Nephron progenitor cell (in vitro differentiated cells): ENCODE measurements at regions not wholly inside any gene's neighbourhood (a gene's known extent, or its start where the extent isn't known, plus 50 kb on each side); places are given as distances from the start of the nearest gene placed in this dataset.

Source experiments
- DNase-seq: peaks from one replicate; pipeline ENCODE4 v3.0.0; 2021
- H3K27ac Mint-ChIP-seq: 2 replicates; pipeline ENCODE4 v1.8.0; 2021; ENCODE audit warnings: mild to moderate bottlenecking, moderate library complexity, mixed read lengths
- H3K27me3 Mint-ChIP-seq: 2 replicates; pipeline ENCODE4 v1.8.0; 2021; ENCODE audit warnings: mild to moderate bottlenecking, low read depth, mixed read lengths; ENCODE audit not compliant: poor library complexity
- H3K36me3 Mint-ChIP-seq: 2 replicates; pipeline ENCODE4 v1.8.0; 2021; ENCODE audit warnings: low read depth, mixed read lengths
- H3K4me1 Mint-ChIP-seq: 2 replicates; pipeline ENCODE4 v1.8.0; 2021; ENCODE audit warnings: mixed read lengths
- H3K4me3 Mint-ChIP-seq: 2 replicates; pipeline ENCODE4 v1.8.0; 2021; ENCODE audit warnings: mild to moderate bottlenecking, moderate library complexity, mixed read lengths
- H3K9me3 Mint-ChIP-seq: 2 replicates; pipeline ENCODE4 v1.8.0; 2021; ENCODE audit warnings: mild to moderate bottlenecking, moderate library complexity, mixed read lengths
- TF ChIP-seq, protein P1 (sequence below): fragments of 200-600 bp; sonication (generic); IDR thresholded peaks from 2 replicates; pipeline ENCODE4 v1.5.0; 2021; ENCODE audit warnings: antibody characterized with exemption

- TF ChIP-seq, protein P1, sequence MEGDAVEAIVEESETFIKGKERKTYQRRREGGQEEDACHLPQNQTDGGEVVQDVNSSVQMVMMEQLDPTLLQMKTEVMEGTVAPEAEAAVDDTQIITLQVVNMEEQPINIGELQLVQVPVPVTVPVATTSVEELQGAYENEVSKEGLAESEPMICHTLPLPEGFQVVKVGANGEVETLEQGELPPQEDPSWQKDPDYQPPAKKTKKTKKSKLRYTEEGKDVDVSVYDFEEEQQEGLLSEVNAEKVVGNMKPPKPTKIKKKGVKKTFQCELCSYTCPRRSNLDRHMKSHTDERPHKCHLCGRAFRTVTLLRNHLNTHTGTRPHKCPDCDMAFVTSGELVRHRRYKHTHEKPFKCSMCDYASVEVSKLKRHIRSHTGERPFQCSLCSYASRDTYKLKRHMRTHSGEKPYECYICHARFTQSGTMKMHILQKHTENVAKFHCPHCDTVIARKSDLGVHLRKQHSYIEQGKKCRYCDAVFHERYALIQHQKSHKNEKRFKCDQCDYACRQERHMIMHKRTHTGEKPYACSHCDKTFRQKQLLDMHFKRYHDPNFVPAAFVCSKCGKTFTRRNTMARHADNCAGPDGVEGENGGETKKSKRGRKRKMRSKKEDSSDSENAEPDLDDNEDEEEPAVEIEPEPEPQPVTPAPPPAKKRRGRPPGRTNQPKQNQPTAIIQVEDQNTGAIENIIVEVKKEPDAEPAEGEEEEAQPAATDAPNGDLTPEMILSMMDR: peak; percentile 20
- Mint-ChIP-seq H3K4me1 (peaks cover 30% of the 10 kb centered on the region), H3K4me3 (no peak overlapping the region), H3K9me3 (no peaks in the 10 kb centered on the region), H3K27me3 (no peaks in the 10 kb centered on the region), H3K36me3 (peaks cover 7% of the 10 kb centered on the region), H3K27ac (no peak overlapping the region)
- DNase-seq: no peak
Measured at GRCh38 chr13:73767747-73768315, 366.4 kb downstream of the KLF12 start.

DNA sequence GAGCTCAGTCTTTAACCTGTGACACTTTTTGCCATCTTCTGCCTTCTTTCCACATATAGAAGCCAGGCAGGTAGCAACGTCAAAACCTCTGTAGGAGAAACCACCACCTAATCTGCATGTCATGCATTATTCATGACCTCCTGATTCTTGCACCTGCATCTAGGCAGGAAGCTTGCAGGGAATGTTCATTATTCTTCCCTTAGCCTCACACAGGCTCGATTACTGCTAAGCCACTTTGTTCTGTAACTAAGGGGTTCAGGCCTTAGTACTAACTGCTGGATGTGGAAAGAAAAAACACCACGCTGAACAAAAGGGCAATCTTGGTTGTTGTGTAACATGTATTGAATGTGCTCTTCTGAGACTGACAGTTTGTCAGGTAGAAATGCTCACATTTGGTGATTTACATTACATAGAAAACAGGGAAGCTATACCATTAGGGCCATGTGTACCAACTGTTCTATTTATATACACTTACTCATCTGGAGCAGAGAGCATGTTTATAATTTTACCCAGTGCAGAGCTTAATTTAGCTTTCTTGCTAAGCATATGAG, 366.9 kb downstream of the KLF12 start:
- no peaks in the 10 kb centered on the region for H3K27me3 Mint-ChIP-seq
- DNase-seq: no peak

DNA sequence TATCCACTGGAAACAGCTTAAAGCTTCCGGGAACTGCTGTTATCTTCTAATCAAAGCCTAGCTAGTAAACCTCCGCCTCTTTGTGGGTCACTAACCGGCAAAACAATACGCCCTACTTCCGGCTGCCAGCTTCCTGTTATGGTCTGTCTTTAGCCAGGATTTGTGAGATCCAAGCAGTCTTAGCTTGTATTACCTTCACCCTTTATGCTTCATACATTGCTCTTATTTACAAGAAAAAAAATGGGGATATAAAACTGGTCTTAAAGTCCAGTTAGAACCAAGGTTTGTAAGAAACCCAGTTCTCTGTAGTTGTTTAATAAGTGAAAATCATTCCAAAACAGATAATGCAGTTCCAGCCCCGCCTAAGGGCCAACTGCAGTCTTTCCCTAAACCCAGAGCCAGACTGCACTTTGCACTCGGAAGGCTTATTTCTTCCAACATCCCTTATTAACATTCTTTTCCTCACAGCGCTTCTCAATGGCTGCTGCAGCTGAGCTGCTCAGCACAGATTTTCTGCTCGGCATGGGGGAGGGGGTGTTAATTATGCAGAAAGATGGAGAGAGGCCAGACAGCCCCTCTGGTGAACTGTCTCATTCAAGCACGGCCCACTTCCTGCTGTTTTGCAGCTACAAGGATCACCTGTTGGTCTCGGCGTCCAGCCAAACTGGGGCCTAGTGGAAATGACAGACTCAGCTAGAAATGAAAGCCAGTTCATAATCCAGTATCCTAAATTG, 368.4 kb downstream of the KLF12 start:
- Mint-ChIP-seq H3K27ac (peak overlapping the region; percentile 67), H3K4me3 (peak overlapping the region; percentile 66), H3K9me3 (no peaks in the 10 kb centered on the region), H3K36me3 (peaks cover 13% of the 10 kb centered on the region), H3K27me3 (no peaks in the 10 kb centered on the region), H3K4me1 (peaks cover 30% of the 10 kb centered on the region)
- DNase-seq: peak; percentile 64
- TF ChIP-seq, protein P1: no peak

More for the DNA sequence above, 366.9 kb downstream of the KLF12 start:
- H3K4me1 Mint-ChIP-seq: peaks cover 30% of the 10 kb centered on the region
- peaks cover 7% of the 10 kb centered on the region for H3K36me3 Mint-ChIP-seq
- H3K4me3 Mint-ChIP-seq: no peak overlapping the region
- H3K27ac Mint-ChIP-seq: no peak overlapping the region
- no peaks in the 10 kb centered on the region for H3K9me3 Mint-ChIP-seq
- TF ChIP-seq, protein P1: no peak

DNA sequence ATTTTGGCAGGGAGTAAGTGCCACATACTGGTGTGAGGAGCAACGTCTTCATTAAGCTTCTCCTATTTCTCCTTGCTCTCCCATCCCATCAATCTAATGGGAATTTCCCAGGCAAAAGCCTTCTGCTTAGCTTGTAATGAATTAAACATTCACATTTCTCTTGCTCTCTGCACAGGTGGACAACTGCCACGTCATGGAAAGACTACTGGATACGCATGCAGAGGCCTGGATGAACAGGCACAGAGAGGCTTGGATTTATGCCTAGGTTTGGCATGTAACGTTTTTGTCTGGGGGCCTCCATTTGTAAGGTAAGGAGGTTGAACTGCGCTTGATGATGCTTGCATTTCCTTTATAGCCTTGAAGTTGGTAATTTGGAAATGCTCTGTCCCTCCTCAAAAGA, 374.8 kb downstream of the KLF12 start:
- peaks cover 9% of the 10 kb centered on the region for H3K36me3 Mint-ChIP-seq
- no peak for DNase-seq
- H3K9me3 Mint-ChIP-seq: no peaks in the 10 kb centered on the region
- TF ChIP-seq, protein P1: no peak
- no peaks in the 10 kb centered on the region for H3K27me3 Mint-ChIP-seq
- H3K27ac Mint-ChIP-seq: no peak overlapping the region
- H3K4me3 Mint-ChIP-seq: no peak overlapping the region
- peaks cover 6% of the 10 kb centered on the region for H3K4me1 Mint-ChIP-seq

- TF ChIP-seq, protein P1: no peak
- DNase-seq: no peak
- Mint-ChIP-seq H3K4me1 (peaks cover 6% of the 10 kb centered on the region), H3K9me3 (no peaks in the 10 kb centered on the region), H3K4me3 (no peak overlapping the region), H3K27me3 (no peaks in the 10 kb centered on the region), H3K36me3 (peaks cover 13% of the 10 kb centered on the region), H3K27ac (no peak overlapping the region)
Measured at GRCh38 chr13:73757481-73758233, 376.5 kb downstream of the KLF12 start.
